ENCODE measurements at regions not wholly inside any gene's neighbourhood (a gene's known extent, or its start where the extent isn't known, plus 50 kb on each side); places are given as distances from the start of the nearest gene placed in this dataset.

GRCh38 chr4:106851726-106852125 lies 184.4 kb downstream of the DKK2 start:
- Histone ChIP-seq H3K27ac (ENCODE audit: low read depth, low read length) (no peak overlapping the region), H3K9me3 (ENCODE audit: control insufficient read depth, insufficient read depth, low read length) (no peaks in the 10 kb centered on the region), H3K4me3 (ENCODE audit: low read depth, low read length) (no peak overlapping the region), H3K27me3 (ENCODE audit: control insufficient read depth, insufficient read depth, low read length) (no peaks in the 10 kb centered on the region)
- CTCF ChIA-PET: interaction anchor here (0.8 kb wide), 1 partner anchor 16 kb away, joined by 3 read pairs; no protein-coding TSS in a partner anchor
- no peak for DNase-seq (ENCODE audit: low read depth, low spot score)
- POLR2A ChIA-PET: no interaction called here
- TF ChIP-seq CTCF (IDR thresholded peaks at IDR 0.05; ENCODE audit: low read depth, low read length): no peak

GRCh38 chr4:106850691-106851090 lies 185.4 kb downstream of the DKK2 start:
- H3K27ac ChIP-seq (ENCODE audit: low read depth, low read length): no peak overlapping the region
- no peaks in the 10 kb centered on the region for H3K9me3 ChIP-seq (ENCODE audit: control insufficient read depth, insufficient read depth, low read length)
- CTCF ChIA-PET: no interaction called here
- POLR2A ChIA-PET: no interaction called here
- TF ChIP-seq CTCF (IDR thresholded peaks at IDR 0.05; ENCODE audit: low read depth, low read length): no peak
- no peak overlapping the region for H3K4me3 ChIP-seq (ENCODE audit: low read depth, low read length)
- no peaks in the 10 kb centered on the region for H3K27me3 ChIP-seq (ENCODE audit: control insufficient read depth, insufficient read depth, low read length)
- DNase-seq (ENCODE audit: low read depth, low spot score): no peak

GRCh38 chr4:106835919-106836318 lies 200.2 kb downstream of the DKK2 start:
- Histone ChIP-seq H3K4me3 (ENCODE audit: low read depth, low read length) (no peak overlapping the region), H3K27ac (ENCODE audit: low read depth, low read length) (no peak overlapping the region), H3K27me3 (ENCODE audit: control insufficient read depth, insufficient read depth, low read length) (no peaks in the 10 kb centered on the region), H3K9me3 (ENCODE audit: control insufficient read depth, insufficient read depth, low read length) (peaks cover 3% of the 10 kb centered on the region; the same call in 1 of the 2 replicates)
- no peak for TF ChIP-seq CTCF (IDR thresholded peaks at IDR 0.05; ENCODE audit: low read depth, low read length)
- POLR2A ChIA-PET: no interaction called here
- CTCF ChIA-PET: no interaction called here
- DNase-seq (ENCODE audit: low read depth, low spot score): no peak

GRCh38 chr4:106830879-106831278 lies 205.2 kb downstream of the DKK2 start:
- POLR2A ChIA-PET: no interaction called here
- Histone ChIP-seq H3K4me3 (ENCODE audit: low read depth, low read length) (no peak overlapping the region), H3K9me3 (ENCODE audit: control insufficient read depth, insufficient read depth, low read length) (no peaks in the 10 kb centered on the region), H3K27ac (ENCODE audit: low read depth, low read length) (no peak overlapping the region), H3K27me3 (ENCODE audit: control insufficient read depth, insufficient read depth, low read length) (no peaks in the 10 kb centered on the region)
- no peak for DNase-seq (ENCODE audit: low read depth, low spot score)
- CTCF ChIA-PET: no interaction called here
- no peak for TF ChIP-seq CTCF (IDR thresholded peaks at IDR 0.05; ENCODE audit: low read depth, low read length)

- no peaks in the 10 kb centered on the region for H3K27me3 ChIP-seq (ENCODE audit: control insufficient read depth, insufficient read depth, low read length)
- POLR2A ChIA-PET: no interaction called here
- H3K4me3 ChIP-seq (ENCODE audit: low read depth, low read length): no peak overlapping the region
- no peak overlapping the region for H3K27ac ChIP-seq (ENCODE audit: low read depth, low read length)
- no peaks in the 10 kb centered on the region for H3K9me3 ChIP-seq (ENCODE audit: control insufficient read depth, insufficient read depth, low read length)
- peak; percentile 31 for TF ChIP-seq CTCF (IDR thresholded peaks at IDR 0.05; ENCODE audit: low read depth, low read length)
- DNase-seq (ENCODE audit: low read depth, low spot score): no peak
- CTCF ChIA-PET: interaction anchor here (1.5 to 1.8 kb wide), 2 partner anchors 449 to 553 kb away, joined by 5 to 15 read pairs; no protein-coding TSS in a partner anchor
Observed at GRCh38 chr4:106818764-106819163, 217.3 kb downstream of the DKK2 start.

Data from AG04450 (cell line).